HCT116 (cell line): ENCODE measurements at regions not wholly inside any gene's neighbourhood (a gene's known extent, or its start where the extent isn't known, plus 50 kb on each side); places are given as distances from the start of the nearest gene placed in this dataset.

Experiments used
- ATAC-seq: fragments of 200-7000 bp; cut with Tn5 transposase; 2 replicates; pipeline ENCODE4 v1.9.1; 2020; ENCODE audit warnings: mild to moderate bottlenecking, moderate library complexity
- BruUV-seq: library from RNA; stranded (reverse); fragments of 400-500 nt; replicated peaks from 2 replicates; lab custom pipeline; 2021; lab: Mats Ljungman, UMichigan
- CTCF ChIA-PET: fragments of 300-600 bp; sonication (Branson Sonifier 250); formaldehyde crosslinking; loops from one replicate; lab custom pipeline; 2021; ENCODE audit warnings: antibody characterized with exemption; lab: Charles Lee
- POLR2A ChIA-PET: fragments of 300-600, 350-600 bp; sonication (Branson Sonifier 250); formaldehyde crosslinking; loops from one replicate; lab custom pipeline; 2021; ENCODE audit warnings: antibody characterized with exemption; lab: Charles Lee
- RAD21 ChIA-PET, 2 experiments: fragments of 300-600 bp; sonication (Branson Sonifier 250); formaldehyde crosslinking; loops; one replicate each; lab custom pipeline; 2023; ENCODE audit warnings: low total read pairs in 2 of 2; ENCODE audit not compliant: uncharacterized antibody in 2 of 2, unreplicated experiment in 2 of 2, low non-redundant PET in 1 of 2; lab: Charles Lee
- DNase-seq: peaks from one replicate; pipeline ENCODE4 v3.0.0-alpha.2; 2010; ENCODE audit warnings: low read depth, low spot score
- H2AFZ ChIP-seq: fragments of 200-600 bp; shearing (Covaris generic), sonication (generic); 2 replicates; pipeline ENCODE4 v1.6.1; 2017; ENCODE audit warnings: low read depth, mixed run types, mixed read lengths, antibody characterized with exemption, low read length; ENCODE audit not compliant: poor library complexity, severe bottlenecking
- H3K27ac ChIP-seq: 2 replicates; pipeline ENCODE4 v1.5.1; 2012; ENCODE audit warnings: low read depth, low read length
- H3K27me3 ChIP-seq: fragments of 200-600 bp; sonication (generic); 2 replicates; pipeline ENCODE4 v1.6.1; 2016; ENCODE audit warnings: mixed run types, low read length, mixed read lengths; ENCODE audit not compliant: insufficient read depth
- H3K36me3 ChIP-seq, 2 experiments: fragments of 200-500 bp in 1 of 2; fragments of 200-600 bp in 1 of 2; sonication (Bioruptor generic) in 1 of 2; sonication (generic) in 1 of 2; 2 replicates each; pipeline versions ENCODE4 v1.5.1 to v1.6.1; 2014 to 2016; ENCODE audit warnings: low read length in 2 of 2, inconsistent platforms in 1 of 2, mixed read lengths in 1 of 2, mixed run types in 1 of 2; ENCODE audit not compliant: insufficient read depth in 2 of 2, control insufficient read depth in 1 of 2
- H3K4me1 ChIP-seq, 2 experiments: fragments of 200-600 bp in 1 of 2; sonication (generic) in 1 of 2; 2 replicates each; pipeline versions ENCODE4 v1.5.1 to v1.6.1; 2012 to 2017; ENCODE audit warnings: low read length in 2 of 2, inconsistent platforms in 1 of 2, mild to moderate bottlenecking in 1 of 2, mixed read lengths in 1 of 2, mixed run types in 1 of 2, moderate library complexity in 1 of 2; ENCODE audit not compliant: insufficient read depth in 2 of 2, control insufficient read depth in 1 of 2
- H3K4me2 ChIP-seq: fragments of 200-600 bp; sonication (generic); 2 replicates; pipeline ENCODE4 v1.6.1; 2017; ENCODE audit warnings: mixed run types, low read length, mixed read lengths
- H3K4me3 ChIP-seq, 2 experiments: fragments of 200-600 bp in 1 of 2; sonication (generic) in 1 of 2; replicated peaks in 1 of 2; 2 replicates each; pipeline ENCODE4 v1.5.1; 2011 to 2016; ENCODE audit warnings: low read length in 2 of 2, control low read depth in 1 of 2, low read depth in 1 of 2, mild to moderate bottlenecking in 1 of 2, mixed read lengths in 1 of 2, mixed run types in 1 of 2
- H3K79me2 ChIP-seq: fragments of 200-600 bp; sonication (generic); 2 replicates; pipeline ENCODE4 v1.6.1; 2017; ENCODE audit warnings: mild to moderate bottlenecking, mixed run types, low read length, moderate library complexity, mixed read lengths; ENCODE audit not compliant: insufficient read depth
- H3K9ac ChIP-seq: fragments of 200-600 bp; sonication (generic); 2 replicates; pipeline ENCODE4 v1.6.1; 2016; ENCODE audit warnings: low read length, mixed read lengths
- H3K9me2 ChIP-seq: fragments of 200-600 bp; sonication (generic), shearing (Covaris generic); 2 replicates; pipeline ENCODE4 v1.6.1; 2017; ENCODE audit warnings: mixed run types, mild to moderate bottlenecking, moderate library complexity; ENCODE audit not compliant: insufficient read depth
- H3K9me3 ChIP-seq, 2 experiments: fragments of 200-500 bp in 1 of 2; fragments of 200-600 bp in 1 of 2; sonication (Bioruptor generic) in 1 of 2; sonication (generic) in 1 of 2; 2 replicates each; pipeline ENCODE4 v1.6.1; 2014 to 2017; ENCODE audit warnings: low read length in 2 of 2, mixed read lengths in 2 of 2, inconsistent platforms in 1 of 2, low read depth in 1 of 2, mild to moderate bottlenecking in 1 of 2, mixed run types in 1 of 2, moderate library complexity in 1 of 2; ENCODE audit not compliant: control insufficient read depth in 1 of 2, insufficient read depth in 1 of 2
- H4K20me1 ChIP-seq: fragments of 200-600 bp; sonication (generic), shearing (Covaris generic); 2 replicates; pipeline ENCODE4 v1.6.1; 2017; ENCODE audit warnings: mixed run types, mild to moderate bottlenecking, moderate library complexity; ENCODE audit not compliant: insufficient read depth
- ATF3 ChIP-seq: IDR thresholded peaks from 2 replicates; pipeline ENCODE4 v1.6.1; 2012
- CBX3 ChIP-seq: IDR thresholded peaks from 2 replicates; pipeline ENCODE4 v1.6.1; 2012; ENCODE audit warnings: low read depth
- EGR1 ChIP-seq: IDR thresholded peaks from 2 replicates; pipeline ENCODE4 v1.6.1; 2012; ENCODE audit warnings: low read depth
- ELF1 ChIP-seq: IDR thresholded peaks from 2 replicates; pipeline ENCODE4 v1.6.1; 2012; ENCODE audit warnings: low read depth, borderline replicate concordance
- JUND ChIP-seq: IDR thresholded peaks from 2 replicates; pipeline ENCODE4 v1.6.1; 2012
- POLR2AphosphoS5 ChIP-seq: IDR thresholded peaks from 2 replicates; pipeline ENCODE4 v1.6.1; 2011; ENCODE audit warnings: mild to moderate bottlenecking, low read depth, low read length, moderate library complexity
- YY1 ChIP-seq: IDR thresholded peaks from 2 replicates; pipeline ENCODE4 v1.6.1; 2011; ENCODE audit warnings: low read length, low read depth, moderate library complexity, mild to moderate bottlenecking; ENCODE audit not compliant: insufficient replicate concordance; ENCODE audit errors: extremely low read depth
- ZBTB33 ChIP-seq: IDR thresholded peaks from 2 replicates; pipeline ENCODE4 v1.6.1; 2011; ENCODE audit warnings: mild to moderate bottlenecking, low read length, moderate library complexity; ENCODE audit not compliant: insufficient replicate concordance; ENCODE audit errors: extremely low read depth
- ZNF274 ChIP-seq: fragments of 200-500 bp; sonication (Bioruptor generic); IDR thresholded peaks from 2 replicates; pipeline ENCODE4 v1.6.1; 2014; ENCODE audit warnings: mild to moderate bottlenecking, low read depth, low read length, inconsistent platforms
- intact Hi-C: fragments of 100-400 bp; cut with micrococcal nuclease; formaldehyde crosslinking; loops from 2 replicates; pipeline ENCODE4 v1.10.0; 2022

- ATAC-seq (no peak), DNase-seq (no peak)
- intact Hi-C loops = no loop called here
- TF ChIP-seq ZBTB33 = no peak
- TF ChIP-seq ZNF274 = no peak
- no peak for TF ChIP-seq ELF1
- no peak for TF ChIP-seq POLR2AphosphoS5
- TF ChIP-seq EGR1 = no peak
- no peak for TF ChIP-seq CBX3
- TF ChIP-seq JUND = no peak
- TF ChIP-seq ATF3 = no peak
- TF ChIP-seq YY1 = no peak
- no TSS peak for BruUV-seq
- Histone ChIP-seq H3K4me1 (no peaks in the 10 kb centered on the region), H3K4me3 (no peak overlapping the region), H3K9ac (no peak overlapping the region), H3K27ac (no peak overlapping the region), H3K36me3 (no peaks in the 10 kb centered on the region), H3K79me2 (no peaks in the 10 kb centered on the region), H3K9me2 (no peaks in the 10 kb centered on the region), H3K9me3 (no peaks in the 10 kb centered on the region), H3K27me3 (peaks cover 12% of the 10 kb centered on the region; the same call in 1 of the 2 replicates), H4K20me1 (no peaks in the 10 kb centered on the region; the same call in 1 of the 2 replicates), H3K4me2 (no peak overlapping the region), H2AFZ (no peak overlapping the region)
- ChIA-PET CTCF (no interaction called here), RAD21 (no interaction called here), POLR2A (no interaction called here)
These were observed 124.3 kb upstream of the CNR1 start for GRCh38 chr6:88290411-88290810.
